ENCODE measurements at regions not wholly inside any gene's neighbourhood (a gene's known extent, or its start where the extent isn't known, plus 50 kb on each side); places are given as distances from the start of the nearest gene placed in this dataset.

DNA sequence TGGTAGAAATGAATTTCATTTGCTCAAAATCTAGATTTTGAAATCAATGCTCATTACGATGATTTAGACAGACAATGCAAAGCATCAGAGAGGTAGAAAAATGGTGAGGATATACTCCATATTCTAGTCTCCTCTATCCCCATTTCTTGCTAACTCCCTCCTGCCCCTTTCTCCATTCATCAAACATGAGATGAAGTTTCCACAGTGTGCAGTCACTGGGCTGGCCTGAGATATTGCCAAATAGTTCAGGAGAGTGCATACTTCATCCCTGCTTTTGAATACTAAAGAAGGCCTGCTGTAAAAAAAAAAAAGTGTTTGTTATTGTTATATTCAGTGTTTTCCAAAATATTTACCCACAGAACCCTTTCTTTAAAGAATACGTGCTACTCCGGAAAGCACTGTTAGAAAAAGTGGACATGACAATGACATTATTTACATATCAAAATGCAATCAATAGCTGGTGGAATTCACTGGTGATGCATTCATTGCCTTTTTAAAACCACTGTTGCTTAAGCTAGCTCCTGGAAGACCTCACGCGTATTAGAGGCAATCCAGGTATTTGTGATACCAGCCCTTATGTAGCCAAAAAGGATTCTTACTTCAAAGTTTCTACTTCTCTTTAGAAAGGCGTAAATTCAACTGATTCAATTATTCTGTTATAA is 247.6 kb upstream of the SOX2 start:
- H3K4me3 ChIP-seq = no peak overlapping the region
- no peaks in the 10 kb centered on the region for H3K9me3 ChIP-seq
- no peaks in the 10 kb centered on the region for H3K27me3 ChIP-seq
- intact Hi-C loops (cut with DNase I) = no loop called here
- H3K9ac ChIP-seq (ENCODE audit: low read depth in 2 of 2, low read length in 2 of 2) = no peak overlapping the region
- no peaks in the 10 kb centered on the region for H3K4me1 ChIP-seq
- TF ChIP-seq, protein P1, sequence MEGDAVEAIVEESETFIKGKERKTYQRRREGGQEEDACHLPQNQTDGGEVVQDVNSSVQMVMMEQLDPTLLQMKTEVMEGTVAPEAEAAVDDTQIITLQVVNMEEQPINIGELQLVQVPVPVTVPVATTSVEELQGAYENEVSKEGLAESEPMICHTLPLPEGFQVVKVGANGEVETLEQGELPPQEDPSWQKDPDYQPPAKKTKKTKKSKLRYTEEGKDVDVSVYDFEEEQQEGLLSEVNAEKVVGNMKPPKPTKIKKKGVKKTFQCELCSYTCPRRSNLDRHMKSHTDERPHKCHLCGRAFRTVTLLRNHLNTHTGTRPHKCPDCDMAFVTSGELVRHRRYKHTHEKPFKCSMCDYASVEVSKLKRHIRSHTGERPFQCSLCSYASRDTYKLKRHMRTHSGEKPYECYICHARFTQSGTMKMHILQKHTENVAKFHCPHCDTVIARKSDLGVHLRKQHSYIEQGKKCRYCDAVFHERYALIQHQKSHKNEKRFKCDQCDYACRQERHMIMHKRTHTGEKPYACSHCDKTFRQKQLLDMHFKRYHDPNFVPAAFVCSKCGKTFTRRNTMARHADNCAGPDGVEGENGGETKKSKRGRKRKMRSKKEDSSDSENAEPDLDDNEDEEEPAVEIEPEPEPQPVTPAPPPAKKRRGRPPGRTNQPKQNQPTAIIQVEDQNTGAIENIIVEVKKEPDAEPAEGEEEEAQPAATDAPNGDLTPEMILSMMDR (IDR thresholded peaks at IDR 0.05) = no peak
- no peak overlapping the region for H3K27ac ChIP-seq
- no peaks in the 10 kb centered on the region for H3K36me3 ChIP-seq
- DNase-seq = no peak

DNA sequence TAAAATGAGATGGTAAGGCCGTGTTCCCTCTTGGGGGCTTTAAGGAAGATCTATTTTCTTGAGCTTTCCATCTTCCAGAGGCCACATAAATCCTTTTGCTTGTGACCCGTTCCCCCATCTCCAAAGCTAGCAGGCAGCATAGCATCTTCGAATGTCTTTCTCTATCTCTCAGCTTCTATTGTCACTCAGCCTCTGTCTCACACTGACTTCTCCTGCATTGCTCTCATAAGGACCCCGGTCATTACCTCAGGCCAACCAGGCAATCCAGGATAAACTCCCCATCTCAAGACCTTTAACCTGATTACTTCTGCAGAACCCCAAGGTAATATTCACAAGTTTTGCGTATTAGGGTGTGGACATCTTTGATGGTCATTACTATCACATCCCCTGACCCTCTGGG is 250.3 kb upstream of the SOX2 start:
- H3K4me1 ChIP-seq = no peaks in the 10 kb centered on the region
- no peak overlapping the region for H3K27ac ChIP-seq
- no peak overlapping the region for H3K4me3 ChIP-seq
- H3K27me3 ChIP-seq = no peaks in the 10 kb centered on the region
- TF ChIP-seq, protein P1 (IDR thresholded peaks at IDR 0.05) = no peak
- H3K36me3 ChIP-seq = no peaks in the 10 kb centered on the region
- no peak for DNase-seq
- no peaks in the 10 kb centered on the region for H3K9me3 ChIP-seq
- intact Hi-C loops (cut with DNase I) = no loop called here
- H3K9ac ChIP-seq (ENCODE audit: low read depth in 2 of 2, low read length in 2 of 2) = no peak overlapping the region

DNA sequence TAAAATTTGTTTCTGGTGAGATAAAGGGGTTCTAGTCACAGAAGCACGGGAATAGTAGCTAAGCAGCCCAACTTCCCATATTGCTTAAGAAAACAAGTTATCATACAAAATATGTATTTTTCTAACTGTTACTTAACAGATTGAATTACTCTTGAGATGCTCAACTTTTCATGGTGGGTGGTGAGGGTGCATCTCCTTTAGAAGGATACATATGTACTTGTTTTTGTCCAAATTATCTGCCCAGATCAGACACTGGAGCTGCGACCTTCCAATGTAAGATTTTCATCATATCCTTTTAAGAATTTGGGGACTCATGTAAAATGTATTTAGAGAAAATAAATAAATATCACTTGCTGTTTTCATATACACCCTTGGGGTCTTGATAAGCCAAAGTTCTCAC is 252.2 kb upstream of the SOX2 start:
- Histone ChIP-seq H3K36me3 (no peaks in the 10 kb centered on the region), H3K9me3 (no peaks in the 10 kb centered on the region), H3K27ac (no peak overlapping the region), H3K4me1 (no peaks in the 10 kb centered on the region), H3K4me3 (no peak overlapping the region), H3K27me3 (no peaks in the 10 kb centered on the region), H3K9ac (ENCODE audit: low read depth in 2 of 2, low read length in 2 of 2) (no peak overlapping the region)
- no peak for DNase-seq
- TF ChIP-seq, protein P1 (IDR thresholded peaks at IDR 0.05) = no peak
- intact Hi-C loops (cut with DNase I) = no loop called here

DNA sequence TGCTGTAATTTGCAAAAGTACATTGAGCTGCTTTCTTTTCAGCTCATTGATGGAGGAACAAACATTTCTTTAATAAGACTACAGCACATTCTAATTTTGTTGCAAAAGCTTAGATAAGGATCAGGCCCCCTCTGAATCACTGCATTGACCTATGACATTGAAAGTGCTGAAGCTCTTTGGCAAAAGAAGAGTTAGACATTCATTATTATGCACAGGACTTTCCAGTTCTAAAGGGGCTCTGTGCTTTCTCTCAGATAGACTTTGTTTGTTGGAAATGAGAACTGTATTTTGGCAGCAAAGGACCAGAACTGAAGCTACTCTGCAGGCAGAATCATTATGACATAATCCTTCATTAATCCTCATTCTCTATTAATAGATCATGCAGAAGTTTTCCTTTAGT is 252.9 kb upstream of the SOX2 start:
- Histone ChIP-seq H3K27ac (no peak overlapping the region), H3K36me3 (no peaks in the 10 kb centered on the region)

DNA sequence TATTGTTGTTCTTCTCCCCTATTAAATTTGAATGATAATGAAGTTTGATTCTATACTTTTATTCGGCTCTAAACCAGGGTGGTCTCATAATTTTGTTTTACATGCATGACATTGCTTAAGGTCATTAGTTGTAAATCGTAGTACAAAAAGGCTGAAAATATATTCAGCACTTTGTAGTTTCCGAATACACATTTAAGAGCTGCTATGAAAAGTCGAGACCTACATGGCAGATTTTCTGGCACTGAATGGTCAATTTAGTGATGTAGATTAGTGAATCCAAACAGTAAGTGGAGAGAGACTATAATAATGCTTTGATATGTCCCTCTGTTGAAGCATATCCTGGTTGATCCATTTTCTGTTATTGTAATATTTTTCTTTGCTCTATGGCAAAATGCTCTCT is 254.0 kb upstream of the SOX2 start:
- intact Hi-C loops (cut with DNase I) = no loop called here
- TF ChIP-seq, protein P1 (IDR thresholded peaks at IDR 0.05) = no peak
- Histone ChIP-seq H3K4me1 (no peaks in the 10 kb centered on the region), H3K9ac (ENCODE audit: low read depth in 2 of 2, low read length in 2 of 2) (no peak overlapping the region), H3K27me3 (no peaks in the 10 kb centered on the region), H3K9me3 (no peaks in the 10 kb centered on the region), H3K4me3 (no peak overlapping the region), H3K27ac (no peak overlapping the region), H3K36me3 (no peaks in the 10 kb centered on the region)
- DNase-seq = no peak

More for the DNA sequence above, 252.9 kb upstream of the SOX2 start:
- no peak for DNase-seq
- no peak overlapping the region for H3K9ac ChIP-seq (ENCODE audit: low read depth in 2 of 2, low read length in 2 of 2)
- no peaks in the 10 kb centered on the region for H3K9me3 ChIP-seq
- no peaks in the 10 kb centered on the region for H3K27me3 ChIP-seq
- no peaks in the 10 kb centered on the region for H3K4me1 ChIP-seq
- no peak overlapping the region for H3K4me3 ChIP-seq
- TF ChIP-seq, protein P1 (IDR thresholded peaks at IDR 0.05) = no peak
- intact Hi-C loops (cut with DNase I) = no loop called here

Data from colonic mucosa (tissue), 4 donors.